ENCODE measurements at regions not wholly inside any gene's neighbourhood (a gene's known extent, or its start where the extent isn't known, plus 50 kb on each side); places are given as distances from the start of the nearest gene placed in this dataset.
"Not testable (repeated sequence)": the region's sequence is repeated elsewhere in the genome, so short reads cannot be mapped to it uniquely, and the experiment has no call there.

- DNase-seq, result no peak
Measured at GRCh38 chr16:75837681-75838080, 111.4 kb upstream of the CPHXL start.

GRCh38 chr16:75841517-75841916 is 115.2 kb upstream of the CPHXL start:
- no peak for DNase-seq

DNA sequence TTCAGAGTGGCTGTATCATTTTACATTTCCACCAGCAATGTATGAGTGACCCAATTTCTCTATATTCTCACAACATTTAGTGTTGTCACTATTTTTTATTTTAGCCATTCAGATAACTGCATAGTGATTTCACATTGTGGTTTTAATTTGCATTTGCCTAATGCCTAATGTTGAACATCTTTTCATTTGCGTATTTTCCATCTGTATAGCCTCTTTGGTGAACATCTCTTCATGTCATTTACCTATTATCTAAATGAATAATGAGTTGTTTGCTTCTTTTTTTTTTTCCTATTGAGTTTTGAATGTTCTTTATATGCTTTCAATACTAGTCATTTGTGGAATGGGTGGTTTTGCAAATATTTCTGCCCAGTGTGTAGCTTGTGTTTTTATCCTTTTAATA is 120.9 kb upstream of the CPHXL start:
- no peak for DNase-seq

GRCh38 chr16:75854152-75854551 is 127.9 kb upstream of the CPHXL start:
- DNase-seq, result no peak

DNA sequence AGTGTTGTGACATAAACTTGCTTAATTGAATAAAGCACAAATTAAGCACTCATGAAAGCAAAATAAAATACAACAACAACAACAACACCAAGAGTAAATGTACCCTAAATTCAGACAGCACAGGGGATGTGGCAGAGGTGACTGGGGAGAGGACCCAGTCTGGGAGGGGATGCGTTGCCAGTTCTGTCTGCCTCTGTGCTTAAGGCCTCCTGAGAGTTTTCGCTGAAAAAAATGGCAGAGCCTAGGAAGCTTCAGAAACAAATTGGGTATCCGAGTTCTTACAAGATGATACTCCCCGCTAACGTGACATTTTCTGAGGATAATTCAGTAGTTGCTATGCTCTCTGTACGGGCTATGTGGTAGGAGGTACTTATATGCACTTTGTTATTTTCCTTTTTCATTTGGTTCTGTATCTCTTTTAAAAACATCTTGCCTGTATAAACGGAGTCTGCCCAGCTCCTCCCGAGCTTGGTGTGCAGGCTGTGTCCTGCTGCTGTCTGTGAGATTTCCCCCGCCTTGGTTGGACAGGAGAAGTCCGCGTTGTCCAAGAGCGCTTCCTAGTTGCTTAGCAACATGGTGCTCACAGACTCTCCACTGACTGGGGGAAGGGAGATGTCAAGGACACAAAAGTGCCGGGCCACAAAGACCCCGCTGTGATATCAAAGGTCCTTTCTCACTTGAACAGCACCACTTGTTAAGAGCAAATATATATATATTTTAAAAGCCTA is 134.2 kb upstream of the CPHXL start:
- peak; percentile 47 for DNase-seq

DNA sequence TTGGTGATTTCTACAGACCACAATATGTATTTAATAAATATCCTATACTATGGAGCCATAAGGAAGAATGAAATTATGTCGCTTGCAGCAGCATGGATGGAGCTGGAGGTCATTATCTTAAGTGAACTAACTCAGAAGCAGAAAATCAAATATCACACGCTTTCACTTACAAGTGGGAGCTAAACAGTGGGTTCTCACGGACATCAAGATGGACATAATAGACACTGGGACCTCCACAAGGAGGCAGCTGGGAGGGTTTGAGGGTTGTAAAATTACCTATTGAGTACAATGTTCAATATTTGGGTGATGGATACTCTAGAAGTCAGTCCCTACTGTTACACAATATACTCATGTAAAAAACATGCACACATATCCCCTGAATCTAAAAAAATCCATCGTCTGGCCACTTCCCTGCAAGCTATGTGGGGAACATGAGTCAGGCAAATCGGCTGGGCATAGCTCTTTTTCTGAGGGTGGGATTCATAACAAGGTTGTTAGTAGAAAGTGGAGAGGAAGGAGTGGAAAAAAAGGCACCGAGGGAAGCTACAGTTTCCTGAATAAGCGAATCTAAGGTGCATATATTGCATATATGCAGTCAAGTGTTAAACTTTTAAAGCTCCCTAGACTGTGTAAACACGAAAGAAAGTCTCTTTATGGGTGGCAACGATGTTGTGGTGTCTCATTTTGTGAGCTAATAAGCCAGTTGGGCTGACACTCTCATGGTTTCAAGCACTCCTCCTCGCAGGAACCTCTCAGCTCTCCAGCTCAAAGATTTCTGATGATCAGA is 135.2 kb upstream of the CPHXL start:
- DNase-seq, result no peak

GRCh38 chr16:75862098-75862386 is 135.8 kb upstream of the CPHXL start:
- DNase-seq, result no peak

DNA sequence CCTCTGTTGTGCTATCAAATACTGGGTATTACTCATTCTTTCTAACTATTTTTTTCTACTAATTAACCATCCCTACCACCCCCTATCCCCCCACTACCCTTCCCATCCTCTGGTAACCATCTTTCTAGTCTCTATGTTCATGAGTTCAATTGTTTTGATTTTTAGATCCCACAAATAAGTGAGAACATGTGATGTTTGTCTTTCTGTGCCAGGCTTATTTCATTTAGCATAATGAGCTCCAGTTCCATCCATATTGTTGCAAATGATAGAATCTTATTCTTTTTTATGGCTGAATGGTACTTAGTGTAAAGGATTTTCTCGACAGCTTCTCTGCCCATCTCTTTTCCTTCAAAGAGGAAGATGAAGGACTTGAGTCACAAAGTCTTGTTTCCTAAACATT is 138.0 kb upstream of the CPHXL start:
- no peak for DNase-seq

DNA sequence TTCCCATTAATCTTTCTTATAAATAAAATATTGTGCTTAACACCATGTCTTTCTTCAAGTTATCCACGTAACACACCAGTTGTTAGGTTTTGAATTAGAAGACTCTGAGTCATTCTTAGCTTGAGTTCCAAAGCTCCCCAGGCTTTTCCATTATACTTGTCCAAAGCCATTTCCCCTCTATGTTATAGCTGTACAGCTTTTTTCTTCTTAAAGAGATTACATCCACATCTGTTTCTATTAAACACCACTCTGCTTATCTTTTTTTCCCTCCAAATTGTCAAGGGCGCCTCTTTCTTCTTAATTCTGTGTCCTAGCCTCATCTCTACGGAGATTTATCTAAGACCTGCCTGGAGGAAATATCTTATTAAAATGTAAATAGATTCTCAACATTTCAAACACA is 139.4 kb upstream of the CPHXL start:
- DNase-seq, result no peak

- no peak for DNase-seq
Measured at GRCh38 chr16:75868636-75869632, 142.6 kb upstream of the CPHXL start.

DNA sequence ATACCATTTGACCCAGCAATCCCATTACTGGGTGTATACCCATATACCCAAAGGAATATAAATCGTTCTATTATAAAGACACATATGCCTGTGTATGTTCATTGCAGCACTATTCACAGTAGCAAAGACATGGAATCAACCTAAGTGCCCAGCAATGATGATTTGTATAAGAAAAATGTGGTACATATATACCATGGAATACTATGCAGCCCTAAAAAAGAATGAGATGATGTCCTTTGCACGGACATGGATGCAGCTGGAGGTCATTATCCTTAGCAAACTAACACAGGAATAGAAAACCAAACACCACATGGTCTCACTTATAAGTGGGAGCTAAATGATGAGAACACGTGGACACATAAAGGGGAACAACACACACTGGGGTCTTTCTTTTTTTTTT is 155.0 kb upstream of the CPHXL start:
- DNase-seq, result not testable (repeated sequence)

DNA sequence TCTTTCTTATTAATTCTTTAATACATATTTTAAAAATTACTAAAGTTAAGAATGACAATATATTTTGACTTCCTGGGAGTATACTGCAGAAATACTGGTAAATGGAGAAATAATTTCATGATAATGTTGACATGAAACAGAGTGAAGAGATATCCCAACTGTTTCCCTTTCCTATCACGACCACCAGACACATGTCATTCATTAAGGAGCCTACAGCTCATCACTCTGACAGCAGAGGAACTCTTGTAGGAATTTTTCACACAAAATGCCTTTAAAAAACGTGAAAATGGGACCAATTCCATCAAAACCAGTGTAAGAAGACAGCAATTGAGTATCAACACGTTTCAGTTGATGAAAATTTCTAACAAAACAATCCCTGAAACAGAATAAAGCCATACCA is 172.9 kb upstream of the CPHXL start:
- DNase-seq, result no peak

- DNase-seq, result no peak
Measured at GRCh38 chr16:75908331-75909117, 182.2 kb upstream of the CPHXL start.

DNA sequence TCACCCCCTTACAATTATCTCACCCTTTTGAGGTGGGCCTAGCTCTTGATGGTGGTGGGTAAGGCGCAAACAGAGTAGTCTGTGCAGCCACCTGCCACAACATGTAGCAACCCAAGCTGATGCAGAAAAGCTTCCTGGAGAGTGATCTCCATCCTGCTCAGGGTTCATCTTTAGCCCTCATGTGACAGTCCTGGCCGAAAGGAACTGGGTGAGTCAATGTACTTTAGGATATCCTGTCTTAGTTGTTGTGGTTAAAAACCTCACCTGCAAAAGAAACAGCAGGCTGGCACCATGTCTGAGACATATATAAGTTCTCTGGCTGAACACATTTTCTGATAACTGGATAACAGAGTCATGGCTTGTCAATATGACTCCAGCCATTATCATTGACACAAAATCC is 183.5 kb upstream of the CPHXL start:
- no peak for DNase-seq

DNA sequence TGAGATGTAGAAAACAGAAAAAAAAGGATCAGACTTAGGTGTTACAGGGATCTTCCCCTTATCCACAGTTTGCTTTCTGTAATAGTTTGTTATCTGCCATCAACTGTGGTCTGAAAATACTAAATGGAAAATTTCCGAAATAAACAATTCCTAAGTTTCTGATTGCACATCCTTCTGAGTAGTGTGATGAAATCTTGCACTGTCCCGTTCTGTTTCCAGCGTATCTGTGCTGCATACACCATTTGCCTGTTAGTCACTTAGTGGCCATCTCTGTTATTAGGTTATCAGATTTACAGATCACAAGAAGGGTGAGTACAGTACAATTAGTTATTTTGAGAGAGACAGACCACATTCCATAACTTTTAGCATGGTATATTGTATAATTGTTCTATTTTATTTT is 185.6 kb upstream of the CPHXL start:
- DNase-seq, result no peak

DNA sequence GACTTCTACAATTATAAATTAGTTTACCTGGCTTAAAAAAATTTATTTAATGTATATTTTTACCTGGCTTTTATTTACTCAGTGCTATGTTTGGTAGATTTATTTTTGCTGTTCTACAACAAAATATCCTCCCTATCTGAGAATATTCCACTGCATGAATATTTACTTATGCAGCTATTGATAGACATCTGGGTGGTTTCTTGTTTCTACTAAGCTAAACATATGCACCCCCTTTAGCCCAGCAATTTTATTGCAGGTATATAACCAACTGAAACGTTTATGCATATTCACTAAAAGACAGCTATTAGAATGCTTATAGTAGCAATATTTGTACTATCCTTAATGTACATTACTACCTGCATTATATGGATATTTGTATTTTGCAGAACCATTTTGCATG is 187.7 kb upstream of the CPHXL start:
- no peak for DNase-seq

GRCh38 chr16:75916451-75916850 is 190.2 kb upstream of the CPHXL start:
- no peak for DNase-seq

DNA sequence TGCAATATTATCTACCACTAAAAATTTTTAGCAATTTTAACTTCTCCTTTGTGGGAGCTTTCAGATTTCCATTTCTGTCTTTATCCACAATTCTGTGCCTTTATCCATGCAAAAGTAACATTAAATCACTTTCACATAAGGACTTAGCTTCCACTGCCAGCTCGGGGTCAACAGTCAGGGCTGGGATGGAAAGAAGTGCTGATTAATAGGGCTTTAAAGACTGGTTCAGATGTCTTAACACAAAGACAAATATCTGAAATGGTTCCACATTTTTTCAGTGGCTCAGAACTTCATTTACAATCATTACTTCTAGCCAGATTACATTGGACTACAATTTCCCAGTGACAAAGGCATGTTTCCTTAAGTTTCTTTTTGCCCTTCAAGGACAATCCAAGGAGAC is 191.8 kb upstream of the CPHXL start:
- no peak for DNase-seq

DNA sequence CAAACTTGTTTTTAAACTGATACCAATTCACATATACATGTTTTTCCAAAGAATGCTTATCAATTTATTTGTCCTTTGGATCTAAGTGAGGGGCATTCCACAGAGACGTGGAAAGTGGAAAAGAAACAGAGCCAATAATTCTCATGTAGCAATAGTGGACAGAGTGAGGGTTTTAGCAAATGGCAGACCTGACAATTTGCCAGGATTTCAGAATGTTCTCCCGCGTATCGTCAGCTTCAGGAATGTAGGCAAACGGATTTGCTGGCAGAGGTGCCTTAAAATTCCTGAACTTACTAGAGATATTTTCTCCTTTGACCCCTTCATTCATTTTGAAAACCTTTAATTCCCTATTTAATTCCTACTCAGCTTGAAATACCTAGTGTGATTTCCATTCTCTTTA is 193.4 kb upstream of the CPHXL start:
- DNase-seq, result no peak

DNA sequence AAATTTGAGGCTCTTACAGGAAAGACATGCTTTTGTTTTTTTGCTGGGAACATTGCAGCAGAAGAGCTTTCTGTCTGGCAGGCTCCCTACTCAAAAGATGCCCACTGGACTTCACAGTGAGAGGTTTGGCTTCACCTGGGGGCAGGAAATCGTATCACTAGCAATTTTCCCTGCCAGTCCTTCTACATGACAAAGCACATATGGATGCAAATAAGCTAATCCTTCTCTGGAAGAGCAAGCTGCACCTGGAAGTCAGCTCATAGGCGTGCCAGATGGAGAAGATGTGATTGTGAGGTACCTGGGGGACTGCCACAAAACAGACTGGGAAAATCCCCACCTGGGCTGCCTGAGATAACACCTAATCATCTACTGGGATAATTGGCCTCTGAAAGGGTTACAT is 195.0 kb upstream of the CPHXL start:
- peak; percentile 49 for DNase-seq

GRCh38 chr16:75922250-75922649 is 196.0 kb upstream of the CPHXL start:
- DNase-seq, result no peak

DNA sequence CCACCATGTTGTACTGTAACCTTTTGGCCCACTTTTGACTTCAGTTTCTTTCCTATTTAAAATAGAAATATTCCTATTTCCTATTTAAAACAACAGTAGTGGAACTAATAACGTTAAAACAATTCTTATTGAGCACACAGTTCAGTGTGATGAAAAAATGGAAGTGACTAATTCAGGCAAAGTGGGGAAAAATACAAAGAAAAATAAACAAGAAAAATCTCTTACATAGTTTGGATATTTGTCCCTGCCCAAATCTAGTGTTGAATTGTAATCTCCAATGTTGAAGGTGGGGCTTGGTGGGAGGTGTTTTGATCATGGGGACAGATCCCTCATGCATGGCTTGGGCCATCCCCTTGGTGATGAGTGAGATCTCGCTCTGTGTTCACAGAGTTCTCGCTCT is 198.1 kb upstream of the CPHXL start:
- no peak for DNase-seq

DNA sequence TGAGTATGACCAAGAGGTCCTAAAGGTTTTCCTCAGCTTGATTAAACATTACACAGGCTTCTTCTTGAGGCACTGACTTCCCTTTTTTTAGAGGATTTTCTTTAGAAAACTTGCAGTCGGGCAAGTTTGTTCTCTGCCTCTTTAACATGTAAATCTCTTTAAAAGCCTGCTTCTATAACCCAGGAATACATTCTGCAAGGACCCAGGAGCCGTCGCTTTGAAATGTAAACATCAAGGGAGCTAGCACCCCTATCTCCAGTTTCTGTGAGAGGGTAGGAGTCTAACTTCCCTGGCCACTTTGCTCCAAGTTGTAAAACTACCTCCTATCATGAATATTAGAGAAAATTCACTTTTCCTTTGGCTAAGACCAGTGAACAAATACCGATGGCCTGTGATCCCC is 201.5 kb upstream of the CPHXL start:
- no peak for DNase-seq
